Fibroblast of villous mesenchyme (primary cell): ENCODE measurements at regions not wholly inside any gene's neighbourhood (a gene's known extent, or its start where the extent isn't known, plus 50 kb on each side); places are given as distances from the start of the nearest gene placed in this dataset.

ENCODE experiments used
- DNase-seq: peaks from one replicate; pipeline ENCODE4 v3.0.0-alpha.2; 2010; ENCODE audit warnings: low read depth
- H3K4me3 ChIP-seq: 2 replicates; pipeline ENCODE4 v1.5.1; 2011; ENCODE audit warnings: low read depth, mild to moderate bottlenecking, low read length
- TF ChIP-seq, protein P1 (sequence below): IDR thresholded peaks from 2 replicates; pipeline ENCODE4 v1.5.1; 2012; ENCODE audit warnings: low read depth, mild to moderate bottlenecking, low read length; ENCODE audit not compliant: insufficient read depth

DNA sequence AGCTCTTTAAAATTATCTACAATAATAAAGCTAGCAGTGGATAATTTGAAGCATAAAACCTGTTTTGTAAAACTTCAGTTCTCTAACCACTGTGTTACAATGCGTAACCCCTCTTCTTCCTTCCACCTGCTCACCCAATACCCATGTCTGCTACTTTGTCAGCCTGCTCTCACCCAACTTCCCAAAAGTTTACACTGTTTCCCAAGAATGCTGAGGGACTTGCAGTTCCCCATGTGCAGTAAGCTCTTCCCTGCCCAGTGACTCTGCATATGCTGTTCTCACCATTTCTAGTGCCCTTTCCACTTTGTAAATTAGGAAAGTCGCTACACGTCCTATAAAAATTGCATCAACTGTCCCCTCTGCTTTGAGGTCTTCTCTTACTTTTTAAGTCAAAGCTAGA is 315.9 kb upstream of the SEMA6D start:
- TF ChIP-seq, protein P1, sequence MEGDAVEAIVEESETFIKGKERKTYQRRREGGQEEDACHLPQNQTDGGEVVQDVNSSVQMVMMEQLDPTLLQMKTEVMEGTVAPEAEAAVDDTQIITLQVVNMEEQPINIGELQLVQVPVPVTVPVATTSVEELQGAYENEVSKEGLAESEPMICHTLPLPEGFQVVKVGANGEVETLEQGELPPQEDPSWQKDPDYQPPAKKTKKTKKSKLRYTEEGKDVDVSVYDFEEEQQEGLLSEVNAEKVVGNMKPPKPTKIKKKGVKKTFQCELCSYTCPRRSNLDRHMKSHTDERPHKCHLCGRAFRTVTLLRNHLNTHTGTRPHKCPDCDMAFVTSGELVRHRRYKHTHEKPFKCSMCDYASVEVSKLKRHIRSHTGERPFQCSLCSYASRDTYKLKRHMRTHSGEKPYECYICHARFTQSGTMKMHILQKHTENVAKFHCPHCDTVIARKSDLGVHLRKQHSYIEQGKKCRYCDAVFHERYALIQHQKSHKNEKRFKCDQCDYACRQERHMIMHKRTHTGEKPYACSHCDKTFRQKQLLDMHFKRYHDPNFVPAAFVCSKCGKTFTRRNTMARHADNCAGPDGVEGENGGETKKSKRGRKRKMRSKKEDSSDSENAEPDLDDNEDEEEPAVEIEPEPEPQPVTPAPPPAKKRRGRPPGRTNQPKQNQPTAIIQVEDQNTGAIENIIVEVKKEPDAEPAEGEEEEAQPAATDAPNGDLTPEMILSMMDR = no peak
- no peak overlapping the region for H3K4me3 ChIP-seq
- DNase-seq = no peak

DNA sequence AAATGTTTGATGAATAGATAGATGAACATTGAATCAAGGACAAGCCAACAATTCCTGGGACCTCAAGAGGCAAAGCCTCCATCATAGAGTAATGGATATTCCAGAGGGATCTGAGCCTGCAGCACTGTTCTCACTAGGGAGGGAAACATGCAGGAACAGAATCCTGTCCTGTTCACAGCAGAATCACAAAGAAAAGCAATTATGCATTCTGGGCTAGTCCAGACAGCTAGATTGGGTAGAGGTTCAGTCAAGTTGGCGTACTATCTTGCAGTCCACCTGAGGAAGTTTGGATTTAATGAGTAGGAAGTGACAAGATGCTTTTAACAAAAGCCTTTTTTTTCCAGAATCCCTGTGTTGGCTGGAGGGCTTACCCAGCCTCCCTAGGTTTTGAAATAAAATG is 314.5 kb upstream of the SEMA6D start:
- no peak for DNase-seq
- H3K4me3 ChIP-seq = no peak overlapping the region
- TF ChIP-seq, protein P1 = no peak

DNA sequence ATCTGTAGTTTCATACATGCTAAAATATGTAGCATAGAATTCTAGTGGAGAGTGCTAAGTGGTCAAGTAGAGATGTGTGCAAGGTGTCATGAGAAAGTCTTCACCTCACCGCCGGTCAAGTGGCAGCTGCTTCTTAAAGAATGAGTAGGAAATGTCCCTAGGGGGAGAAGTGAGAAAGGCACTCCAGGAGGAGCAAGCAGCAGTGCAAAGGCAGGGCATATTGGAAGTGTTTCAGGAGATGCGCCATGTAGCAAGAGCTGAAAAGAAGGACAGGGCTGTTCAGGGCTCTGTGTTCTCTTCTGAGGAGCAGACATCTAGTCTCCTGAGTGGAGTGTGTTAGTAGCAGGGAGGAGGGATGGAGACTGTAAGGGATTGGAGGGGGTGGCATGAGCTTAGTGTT is 312.4 kb upstream of the SEMA6D start:
- no peak overlapping the region for H3K4me3 ChIP-seq
- TF ChIP-seq, protein P1 = no peak
- DNase-seq = no peak

DNA sequence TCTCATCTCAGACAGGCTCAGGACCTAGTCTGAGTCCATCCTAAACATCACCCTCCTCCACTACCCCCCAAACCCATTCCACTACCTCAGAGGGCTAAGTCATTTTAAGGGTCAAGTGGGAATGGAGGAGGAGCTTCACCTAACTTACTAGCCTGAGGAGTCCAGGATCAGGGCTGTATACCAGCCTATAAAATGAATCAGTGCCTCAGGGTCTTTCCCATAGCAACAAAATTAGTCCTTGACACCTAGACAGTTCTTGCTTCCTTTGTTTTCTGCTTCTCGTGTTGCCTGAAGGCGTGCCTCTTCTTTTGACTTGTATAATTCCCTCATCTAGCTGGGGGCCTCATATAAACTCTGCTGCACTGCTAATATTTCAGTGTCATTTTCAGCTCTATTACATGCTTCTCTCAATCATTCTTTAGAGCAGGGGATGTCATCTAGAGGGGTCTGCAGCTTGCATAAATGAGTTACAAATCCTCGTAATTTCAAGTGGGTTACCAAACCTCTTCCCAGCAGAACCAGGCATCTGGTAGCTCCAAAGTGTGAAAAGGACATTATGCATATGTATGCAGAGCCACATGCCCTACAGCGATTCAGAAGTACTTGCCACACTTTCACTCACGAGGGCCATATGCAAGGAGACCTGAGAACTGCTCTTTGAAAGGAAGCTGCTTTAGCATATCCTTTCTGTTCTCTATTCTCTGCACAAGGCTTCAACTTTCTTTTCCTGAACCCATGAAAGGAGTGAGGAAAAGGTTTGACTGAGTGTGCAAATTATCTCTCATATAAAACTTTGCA is 311.7 kb upstream of the SEMA6D start:
- DNase-seq = no peak
- no peak overlapping the region for H3K4me3 ChIP-seq
- TF ChIP-seq, protein P1 = no peak

DNA sequence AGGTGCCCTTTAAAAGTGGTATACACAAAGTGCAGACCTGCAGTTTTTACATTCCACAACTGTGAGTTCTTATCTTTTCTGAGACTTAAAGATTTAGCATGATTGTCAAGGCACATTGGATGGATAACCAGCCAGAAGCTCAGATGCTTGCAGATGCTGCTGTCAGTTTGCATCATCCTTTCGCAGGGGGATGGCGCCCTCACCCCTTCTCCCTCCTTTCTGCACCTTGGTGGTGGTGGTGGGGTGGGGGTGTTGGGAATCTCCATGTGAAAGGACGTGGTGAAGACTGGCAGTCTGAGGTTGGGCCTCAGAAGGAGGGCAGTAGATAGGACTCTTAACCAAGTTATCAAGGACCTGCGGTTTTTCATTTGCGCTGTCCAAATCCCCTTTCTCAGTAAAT is 309.6 kb upstream of the SEMA6D start:
- H3K4me3 ChIP-seq = no peak overlapping the region
- TF ChIP-seq, protein P1 = no peak
- no peak for DNase-seq

DNA sequence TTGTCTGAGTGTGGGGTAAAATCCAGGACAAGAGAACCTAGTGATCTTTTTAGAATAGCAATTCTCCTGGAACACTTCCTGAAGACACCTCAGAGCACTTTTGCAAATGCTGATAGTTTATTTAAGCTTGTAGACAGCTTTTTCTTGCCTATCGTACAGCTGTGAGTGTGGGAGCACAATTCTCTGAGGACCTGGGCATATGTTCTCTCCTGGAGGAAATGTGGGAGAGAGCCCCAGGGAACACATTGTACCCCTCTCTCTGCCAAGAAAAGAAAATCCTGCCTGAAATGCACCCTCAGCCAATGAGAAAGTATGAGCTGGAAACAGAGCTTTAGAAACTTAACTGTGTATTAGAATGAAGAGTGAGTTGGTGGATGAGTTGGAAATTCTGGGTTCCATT is 308.3 kb upstream of the SEMA6D start:
- TF ChIP-seq, protein P1 = no peak
- DNase-seq = no peak
- no peak overlapping the region for H3K4me3 ChIP-seq

DNA sequence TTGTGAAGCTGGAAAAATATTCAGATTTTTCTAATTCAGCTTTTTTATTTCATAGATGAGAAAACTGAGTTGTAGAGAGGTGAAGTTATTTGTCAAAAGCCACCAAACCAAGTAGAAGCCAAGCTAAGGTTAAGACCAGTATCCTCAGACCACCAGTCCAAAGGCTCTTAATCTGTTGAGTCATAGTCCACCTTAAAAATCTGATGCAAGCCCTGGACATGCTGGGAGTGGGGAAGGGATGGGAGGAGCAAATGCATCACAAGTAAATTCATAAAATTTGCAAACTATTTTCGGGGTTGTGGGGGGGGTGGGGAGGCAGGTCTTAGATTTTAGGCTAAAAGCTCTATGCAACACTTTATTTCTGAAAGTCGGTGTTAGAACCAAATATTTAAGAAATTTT is 307.7 kb upstream of the SEMA6D start:
- TF ChIP-seq, protein P1 = no peak
- DNase-seq = peak; percentile 66
- no peak overlapping the region for H3K4me3 ChIP-seq
